ENCODE measurements at regions not wholly inside any gene's neighbourhood (a gene's known extent, or its start where the extent isn't known, plus 50 kb on each side); places are given as distances from the start of the nearest gene placed in this dataset.
"Not testable (repeated sequence)": the region's sequence is repeated elsewhere in the genome, so short reads cannot be mapped to it uniquely, and the experiment has no call there.

DNA sequence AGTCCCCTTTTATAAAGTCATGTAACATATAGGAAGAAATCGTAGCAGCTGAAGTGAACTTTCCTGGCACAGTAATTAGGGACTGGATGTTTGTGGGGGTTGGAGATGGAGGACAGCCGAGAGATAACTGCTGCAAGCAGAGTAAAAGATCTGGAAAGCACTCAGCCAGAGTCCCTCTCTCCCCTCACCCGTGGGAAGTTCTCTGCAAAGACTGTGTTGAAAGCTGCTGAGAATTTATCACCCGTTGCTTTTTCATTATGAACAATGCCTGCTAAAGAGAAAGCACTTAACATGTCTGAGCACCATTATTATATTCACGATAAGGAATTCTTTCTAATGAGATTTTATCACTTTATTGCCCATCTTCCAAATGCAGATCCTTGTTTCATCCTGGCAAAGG lies 248.8 kb downstream of the SHOX2 start:
- DNase-seq (ENCODE audit: low spot score), result no peak

DNA sequence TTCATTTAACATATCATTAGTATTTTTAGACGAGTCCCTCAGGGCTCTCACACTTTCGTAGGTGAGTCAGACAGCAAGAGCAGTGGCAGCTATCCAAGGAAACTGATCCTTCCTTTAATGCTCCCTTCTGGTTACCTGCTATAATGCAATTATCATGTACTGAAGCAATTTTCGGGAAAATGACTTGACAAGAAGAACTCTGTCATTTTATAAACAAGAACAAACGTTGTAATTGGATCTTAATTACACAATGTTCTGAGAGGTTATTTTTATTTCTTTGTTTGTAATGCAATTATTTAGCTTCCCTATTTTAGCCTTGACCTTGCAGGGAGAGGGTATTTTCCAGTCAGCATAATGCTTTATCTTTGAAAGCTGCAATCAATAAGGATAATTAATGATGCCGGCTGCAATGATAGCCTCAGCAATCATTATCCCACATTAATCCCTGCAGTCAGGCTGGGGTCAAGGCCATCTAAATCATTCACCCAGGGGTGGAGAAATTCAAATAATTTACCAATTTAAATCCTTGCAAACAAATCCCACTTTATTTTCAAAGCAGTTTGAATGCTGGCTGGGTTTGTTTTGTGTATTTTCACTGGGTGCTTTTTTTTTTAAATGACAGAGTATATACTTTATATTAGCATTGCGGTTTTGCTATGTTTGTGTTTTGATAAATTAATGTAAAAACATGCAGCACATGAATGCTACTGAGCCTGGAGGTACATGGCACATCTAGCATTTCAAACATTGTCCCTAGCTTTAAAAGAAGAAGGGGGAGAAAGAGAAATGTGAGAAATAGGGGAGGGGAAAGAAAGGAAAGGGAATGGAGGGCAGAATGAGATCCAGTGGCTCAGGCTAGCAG lies 249.9 kb downstream of the SHOX2 start:
- DNase-seq (ENCODE audit: low spot score), result no peak

DNA sequence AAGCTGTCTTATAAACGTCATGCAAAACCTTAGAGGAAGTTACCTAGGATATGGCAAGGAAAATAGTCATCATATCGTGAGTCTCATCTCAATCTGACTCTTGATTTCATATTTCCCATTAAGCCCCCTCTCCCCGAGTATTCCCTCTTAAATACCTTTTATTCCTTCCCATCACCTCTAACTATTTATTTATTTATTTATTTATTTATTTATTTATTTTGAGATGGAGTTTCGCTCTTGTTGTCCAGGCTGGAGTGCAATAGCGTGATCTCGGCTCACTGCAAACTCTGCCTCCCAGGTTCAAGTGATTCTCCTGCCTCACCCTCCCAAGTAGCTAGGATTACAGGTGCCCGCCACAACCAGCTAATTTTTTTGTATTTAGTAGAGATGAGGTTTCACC lies 260.4 kb downstream of the SHOX2 start:
- DNase-seq (ENCODE audit: low spot score), result not testable (repeated sequence)

DNA sequence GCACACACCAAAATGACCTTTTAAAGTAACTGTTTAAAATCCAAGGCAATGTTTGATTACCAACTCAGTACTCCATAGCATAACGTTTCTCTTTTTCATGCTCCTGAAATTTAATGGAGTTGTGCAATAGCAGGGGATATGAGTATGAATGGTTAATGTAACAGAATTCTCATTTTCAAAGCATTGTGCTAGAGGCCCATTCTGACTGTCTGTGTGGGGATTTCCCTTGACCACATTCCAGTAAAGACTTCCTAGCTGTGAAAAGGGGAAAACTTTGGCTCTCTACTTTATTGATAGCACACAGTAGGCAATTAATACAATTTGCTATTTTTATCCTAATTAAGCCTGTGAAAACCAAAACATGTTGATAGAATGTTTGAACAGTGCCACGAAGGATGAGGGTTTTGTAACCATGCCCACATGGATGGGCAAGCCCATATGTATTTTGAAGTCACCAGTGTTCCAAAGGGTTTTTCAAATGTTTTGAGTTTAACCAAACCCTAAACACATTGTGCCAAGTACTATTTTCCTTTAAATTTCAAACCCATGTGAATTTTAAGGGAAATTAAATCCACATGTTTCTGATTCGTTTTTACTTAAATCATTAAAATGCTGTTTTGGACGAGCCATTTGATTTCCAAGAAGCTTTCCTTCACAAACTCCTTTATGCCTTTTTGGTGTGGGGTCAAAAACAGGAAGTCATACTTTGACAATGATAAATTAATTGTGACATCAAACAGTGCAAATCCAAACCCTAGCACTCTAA lies 261.2 kb downstream of the SHOX2 start:
- DNase-seq (ENCODE audit: low spot score), result no peak

DNA sequence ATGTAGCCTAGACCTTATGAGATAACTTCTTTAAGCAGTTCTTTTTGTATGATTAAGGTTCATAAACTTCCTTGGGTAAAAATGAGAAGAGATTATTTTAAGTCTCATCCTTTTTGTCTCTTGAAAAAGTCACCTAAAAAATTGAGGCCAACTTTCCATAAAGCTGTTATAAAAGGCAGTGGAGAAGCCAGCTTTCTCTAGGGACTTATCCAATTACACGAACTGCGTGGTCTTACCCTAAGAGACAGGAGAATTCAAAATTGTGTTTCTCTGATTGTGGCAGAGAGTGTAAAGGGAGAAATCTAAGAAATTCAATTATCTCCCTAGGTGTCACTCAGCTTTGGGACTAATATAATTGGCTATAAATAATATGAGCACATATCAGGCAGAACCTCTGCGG lies 262.0 kb downstream of the SHOX2 start:
- DNase-seq (ENCODE audit: low spot score), result no peak

DNA sequence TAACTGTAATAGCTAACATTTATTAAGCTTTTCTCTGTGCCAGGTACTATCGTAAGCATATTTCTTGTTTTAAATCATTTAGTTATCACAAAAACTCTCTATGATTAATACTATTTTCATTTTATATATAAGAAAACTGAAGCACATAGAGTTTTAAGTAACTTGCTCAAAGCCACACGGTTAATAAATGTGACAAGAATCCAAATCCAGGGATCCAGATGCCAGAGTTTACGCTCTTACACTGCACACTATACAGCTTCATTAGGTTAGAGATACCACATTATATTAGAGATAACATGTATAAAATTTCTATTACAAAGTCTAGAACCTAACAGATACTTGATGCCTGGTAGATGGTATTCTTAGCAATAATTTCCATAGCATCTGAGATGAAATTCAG lies 265.2 kb downstream of the SHOX2 start:
- no peak for DNase-seq (ENCODE audit: low spot score)

DNA sequence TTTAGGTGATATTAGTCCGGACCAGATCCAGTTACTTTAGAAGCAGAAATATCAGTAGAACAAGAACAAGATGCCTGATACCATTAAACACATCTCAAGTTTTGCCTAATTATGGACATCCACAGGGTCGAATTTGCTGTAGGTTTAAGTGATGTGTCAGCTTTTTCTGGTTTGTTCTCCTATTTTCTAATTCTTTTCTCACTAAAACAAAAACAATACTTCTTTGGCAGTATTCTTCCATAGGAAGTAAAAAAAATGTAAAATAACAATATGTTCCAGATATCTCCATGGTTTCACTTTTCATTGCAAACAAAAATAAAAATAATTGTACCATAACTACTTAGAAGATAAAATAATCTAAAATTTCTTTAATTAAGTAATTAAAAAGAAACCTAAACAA lies 265.7 kb downstream of the SHOX2 start:
- no peak for DNase-seq (ENCODE audit: low spot score)

DNA sequence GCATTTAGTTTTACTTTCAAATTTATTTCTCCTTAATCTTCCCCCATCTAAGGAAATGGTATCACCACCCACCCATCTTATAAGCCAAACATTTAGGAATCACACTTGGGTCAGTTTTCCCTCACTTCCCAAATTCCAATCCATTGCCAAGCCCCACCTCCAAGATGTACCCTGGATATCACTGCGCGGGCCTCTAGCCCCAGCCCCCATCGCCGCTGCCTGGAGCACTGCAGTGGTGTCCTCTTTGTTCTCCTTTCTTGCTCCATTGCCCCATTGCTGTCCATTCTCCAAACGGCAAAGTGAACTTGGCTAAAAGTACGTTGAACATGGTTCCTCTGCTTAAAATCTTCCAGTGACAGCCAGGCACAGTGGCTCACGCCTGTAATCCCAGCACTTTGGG lies 267.8 kb downstream of the SHOX2 start:
- DNase-seq (ENCODE audit: low spot score), result no peak

DNA sequence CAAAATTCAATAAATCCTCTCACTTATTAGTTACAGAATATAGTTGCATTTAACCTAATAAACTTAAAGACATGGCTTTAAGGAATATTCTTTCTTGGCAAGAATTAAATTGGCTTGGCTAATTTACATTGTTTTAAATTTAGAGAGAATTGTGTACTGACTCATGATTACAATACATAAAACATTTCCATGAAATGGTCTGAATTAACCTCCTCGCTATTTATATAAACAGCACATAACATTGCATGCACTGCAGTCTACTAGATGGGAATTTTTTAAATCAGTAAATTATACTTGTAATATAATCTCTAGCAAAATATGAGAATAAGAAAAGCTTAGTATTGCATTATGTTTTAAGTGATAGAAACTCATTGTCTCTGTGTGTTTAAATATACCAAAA lies 268.9 kb downstream of the SHOX2 start:
- no peak for DNase-seq (ENCODE audit: low spot score)

DNA sequence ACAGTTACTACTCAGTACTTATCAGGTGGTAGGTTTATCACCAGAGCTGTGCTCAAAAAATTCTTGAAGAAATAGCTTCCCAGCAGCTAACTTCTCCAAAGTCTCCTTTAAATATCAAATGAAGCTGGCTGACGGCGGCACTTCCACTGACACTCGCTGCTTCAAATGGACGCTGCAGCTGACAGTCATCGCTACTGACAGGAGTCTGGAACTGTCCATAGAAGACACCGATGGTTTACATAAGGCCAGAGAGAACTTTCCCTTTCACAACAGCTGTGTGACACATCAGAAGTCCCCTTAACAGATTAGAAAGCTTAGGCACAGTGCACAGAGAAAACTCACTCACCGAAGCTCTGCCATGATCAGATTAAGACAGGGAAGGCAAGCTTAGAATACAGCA lies 270.2 kb downstream of the SHOX2 start:
- no peak for DNase-seq (ENCODE audit: low spot score)

DNA sequence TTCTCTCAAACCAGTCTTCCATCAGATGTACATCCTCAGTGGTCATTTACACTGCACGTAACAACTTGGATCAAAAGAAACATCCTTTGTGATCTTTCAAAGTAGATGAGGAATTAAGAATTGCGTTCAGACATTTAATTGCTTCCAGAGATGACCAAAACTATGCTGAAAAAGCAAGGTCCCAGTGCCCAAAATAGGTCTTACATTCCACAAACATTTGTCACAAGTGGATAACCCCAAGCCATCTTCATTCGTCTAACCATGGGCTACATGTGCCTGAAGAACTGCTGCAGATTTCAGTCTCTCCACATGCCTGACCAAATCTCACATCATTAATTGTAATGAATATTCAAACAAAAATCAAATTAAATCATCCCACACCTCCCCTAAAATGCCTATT lies 273.6 kb downstream of the SHOX2 start:
- peak; percentile 81 for DNase-seq (ENCODE audit: low spot score)

DNA sequence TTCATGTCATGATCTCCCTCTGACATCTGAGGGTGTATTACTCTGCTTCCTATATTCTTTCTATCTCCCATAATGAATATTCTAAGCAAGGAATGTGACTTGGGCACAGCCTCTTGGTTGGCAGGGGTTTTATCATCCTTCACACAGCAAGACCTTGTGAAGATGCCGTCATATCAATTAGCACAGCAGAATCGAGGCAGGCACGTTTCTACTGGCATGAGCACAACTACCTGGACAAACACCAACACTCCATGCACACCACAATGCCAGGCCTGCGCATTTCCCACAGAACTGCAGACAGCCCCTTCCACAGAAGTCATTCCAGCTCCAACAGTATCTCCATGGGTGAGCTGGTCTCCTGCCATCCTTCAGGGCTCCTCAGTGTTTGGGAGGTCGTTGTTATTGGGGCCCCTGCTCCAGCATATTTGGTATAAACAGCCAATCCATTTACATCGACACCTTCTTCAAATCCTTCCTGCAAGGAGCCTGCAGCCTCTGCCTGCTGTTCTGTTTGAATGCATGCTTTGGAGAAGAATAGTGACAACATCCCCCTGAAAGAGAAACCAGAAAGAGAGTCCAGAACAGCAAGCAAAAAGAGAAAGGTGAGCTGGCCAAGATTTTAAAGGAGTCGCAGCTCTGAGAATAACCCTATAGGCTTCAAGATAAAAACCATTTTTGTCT lies 275.5 kb downstream of the SHOX2 start:
- DNase-seq (ENCODE audit: low spot score), result no peak

DNA sequence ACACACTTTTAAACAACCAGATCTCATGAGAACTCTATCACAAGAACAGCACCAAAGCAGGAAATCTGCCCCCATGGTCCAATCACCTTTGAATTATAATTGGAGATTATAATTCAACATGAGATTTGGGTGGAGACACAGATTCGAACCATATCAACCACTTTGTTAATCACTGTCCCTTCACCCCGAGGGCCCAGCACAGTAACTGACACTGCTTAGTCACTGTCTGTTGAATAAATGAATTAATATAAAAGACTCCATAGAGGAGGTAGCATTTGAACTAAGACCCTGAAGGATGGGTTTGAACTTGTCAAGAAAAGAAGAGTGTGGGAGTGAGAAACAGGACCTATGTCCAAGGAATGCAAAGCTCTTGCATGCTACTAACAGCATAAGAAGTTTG lies 276.4 kb downstream of the SHOX2 start:
- no peak for DNase-seq (ENCODE audit: low spot score)

DNA sequence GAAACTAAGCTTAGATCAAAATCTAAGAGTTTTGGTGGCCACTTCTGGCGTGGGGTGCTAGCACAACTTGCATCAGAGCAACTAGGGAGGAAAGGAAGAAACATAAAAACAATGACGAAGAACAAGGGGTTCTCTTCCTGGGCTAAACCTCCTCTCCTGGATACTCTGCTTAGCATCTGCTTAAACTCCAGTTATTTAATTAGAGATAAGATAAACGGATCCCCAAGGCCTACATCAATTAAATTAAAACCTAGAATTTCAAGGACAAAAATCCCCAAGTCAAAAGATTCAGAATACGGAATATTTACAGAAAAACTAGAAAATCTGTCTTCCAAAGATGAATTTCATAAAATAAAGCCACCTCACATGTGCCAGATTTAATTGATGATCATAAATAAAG lies 281.9 kb downstream of the SHOX2 start:
- DNase-seq (ENCODE audit: low spot score), result no peak

DNA sequence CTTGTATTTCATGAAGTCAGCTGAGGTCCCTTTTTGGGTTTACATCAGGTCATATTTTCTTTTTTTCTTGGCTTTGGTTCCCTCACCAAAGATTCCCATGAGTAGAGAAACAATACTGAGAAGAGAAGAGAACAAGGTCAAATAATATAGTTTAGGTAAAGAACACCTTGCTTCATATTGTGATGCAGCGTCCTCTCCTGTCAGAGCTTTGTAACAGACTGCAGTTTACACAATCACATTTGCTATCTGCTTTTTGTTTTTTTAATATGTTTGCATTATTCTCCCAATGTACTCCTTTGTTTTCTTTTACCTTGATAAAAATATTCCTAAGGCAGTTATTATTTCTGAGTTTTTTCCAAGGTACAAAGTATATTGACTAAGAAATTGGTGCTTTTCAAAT lies 283.2 kb downstream of the SHOX2 start:
- no peak for DNase-seq (ENCODE audit: low spot score)

DNA sequence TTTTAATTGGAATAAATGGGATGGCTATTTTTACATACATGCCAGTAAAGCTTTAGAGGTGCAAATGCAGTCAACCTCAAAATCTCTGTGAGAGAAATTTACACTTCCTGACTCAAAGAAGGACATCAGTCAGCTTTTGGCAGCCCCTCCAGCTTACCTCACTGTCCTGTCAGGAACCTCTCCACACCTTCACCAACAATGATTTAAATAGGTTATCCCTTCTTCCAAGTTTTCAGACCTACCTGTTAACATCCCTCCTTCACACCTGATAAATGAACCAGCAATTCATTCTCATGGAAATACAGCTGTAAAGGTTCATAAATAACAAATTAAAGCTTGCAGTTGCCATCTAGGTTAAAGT lies 286.1 kb downstream of the SHOX2 start:
- no peak for DNase-seq (ENCODE audit: low spot score)

DNA sequence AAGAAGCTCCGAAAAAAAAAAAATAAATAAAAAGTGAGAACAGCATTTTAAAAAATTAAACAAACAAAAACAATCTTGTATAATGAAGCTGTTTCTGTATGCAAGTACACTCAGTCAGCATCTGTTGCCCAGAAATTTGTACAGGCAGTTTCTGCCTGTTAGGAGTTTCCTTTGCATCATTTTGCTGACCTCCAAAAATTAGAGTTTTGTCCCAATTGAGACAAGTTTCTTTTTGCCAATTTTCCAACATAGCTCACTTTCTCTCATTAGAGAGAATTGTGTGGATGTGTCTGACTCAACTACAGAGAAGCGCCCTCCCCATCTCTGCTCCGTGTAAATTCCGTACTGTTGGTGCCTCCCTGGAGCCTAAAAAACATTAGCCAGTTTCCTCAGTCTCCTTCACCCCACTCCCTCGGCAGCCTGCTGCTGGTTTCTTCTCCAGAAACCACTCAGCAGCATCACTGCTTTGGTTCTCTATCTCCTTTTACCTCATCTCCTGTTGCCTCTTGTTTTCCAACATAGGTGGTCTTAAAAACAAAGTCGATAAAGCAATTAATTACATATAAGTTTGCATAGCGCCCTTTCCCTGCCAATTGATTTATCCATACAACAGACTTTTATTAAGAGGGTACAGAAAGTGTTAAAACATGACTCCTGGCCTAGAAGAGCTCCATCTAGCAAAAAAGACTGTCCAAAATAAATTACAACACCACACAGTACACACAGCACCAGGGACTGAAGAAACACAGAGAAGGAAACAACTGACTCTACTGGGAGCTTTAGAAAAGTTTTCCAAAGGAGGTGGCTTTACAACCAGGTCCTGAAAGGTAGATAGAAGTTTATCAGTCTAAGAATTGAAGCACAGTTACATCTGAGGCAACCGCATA lies 286.7 kb downstream of the SHOX2 start:
- DNase-seq (ENCODE audit: low spot score), result peak; percentile 32

DNA sequence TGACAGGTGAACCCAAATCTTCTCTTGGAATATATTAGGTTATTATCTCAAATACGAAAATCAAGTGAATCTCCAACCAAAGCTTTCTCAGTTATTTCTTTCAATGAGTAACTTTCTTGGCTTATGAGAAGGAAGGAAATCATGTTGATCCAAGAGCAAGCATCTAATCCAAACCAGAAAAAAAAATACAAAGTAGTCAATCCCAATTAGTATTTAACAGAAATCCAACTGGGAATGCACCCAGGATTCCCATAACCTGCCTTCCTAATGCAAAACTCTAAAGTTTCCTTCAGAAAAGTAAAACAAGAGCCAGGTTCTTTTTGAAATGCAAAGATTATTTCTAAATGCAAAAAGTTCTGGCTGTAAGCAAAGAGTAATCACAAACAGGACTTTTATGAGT lies 289.3 kb downstream of the SHOX2 start:
- no peak for DNase-seq (ENCODE audit: low spot score)

DNA sequence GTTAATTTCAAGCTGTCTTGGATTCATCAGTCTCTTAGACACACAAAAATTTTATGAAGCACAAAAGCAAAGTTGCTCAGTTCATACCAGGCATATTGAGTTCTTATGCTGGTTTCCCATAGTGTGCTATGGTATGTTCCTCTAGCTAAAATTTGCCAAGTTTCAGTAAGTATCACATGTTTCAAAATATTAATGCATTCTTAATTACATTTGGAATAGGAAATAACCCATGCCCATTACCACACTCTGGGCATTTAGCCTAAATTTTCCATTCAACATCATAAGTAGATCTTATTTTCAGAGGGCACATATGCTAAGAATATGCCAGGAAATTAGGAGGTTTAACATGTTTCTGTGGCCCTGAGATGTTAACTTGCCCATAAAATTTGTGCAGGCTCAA lies 289.9 kb downstream of the SHOX2 start:
- no peak for DNase-seq (ENCODE audit: low spot score)

DNA sequence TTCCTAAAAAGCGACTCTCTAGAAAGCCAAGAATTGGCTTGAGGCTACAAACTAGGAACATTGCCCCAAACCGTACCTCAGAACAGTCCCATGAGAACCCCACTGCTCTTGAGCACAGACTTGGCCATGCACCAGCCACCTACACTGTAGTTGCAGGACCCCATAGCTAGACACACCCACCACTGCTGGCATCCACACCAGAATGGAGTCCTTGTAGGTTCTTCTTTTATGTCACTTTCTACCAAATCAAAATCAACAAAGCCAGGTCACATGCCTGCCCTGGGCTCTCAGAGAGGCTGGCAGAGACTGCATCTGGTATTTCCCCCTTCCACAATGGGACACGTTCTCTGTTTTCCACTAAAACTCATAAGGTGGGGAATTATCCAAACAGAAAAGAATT lies 290.5 kb downstream of the SHOX2 start:
- DNase-seq (ENCODE audit: low spot score), result no peak

DNA sequence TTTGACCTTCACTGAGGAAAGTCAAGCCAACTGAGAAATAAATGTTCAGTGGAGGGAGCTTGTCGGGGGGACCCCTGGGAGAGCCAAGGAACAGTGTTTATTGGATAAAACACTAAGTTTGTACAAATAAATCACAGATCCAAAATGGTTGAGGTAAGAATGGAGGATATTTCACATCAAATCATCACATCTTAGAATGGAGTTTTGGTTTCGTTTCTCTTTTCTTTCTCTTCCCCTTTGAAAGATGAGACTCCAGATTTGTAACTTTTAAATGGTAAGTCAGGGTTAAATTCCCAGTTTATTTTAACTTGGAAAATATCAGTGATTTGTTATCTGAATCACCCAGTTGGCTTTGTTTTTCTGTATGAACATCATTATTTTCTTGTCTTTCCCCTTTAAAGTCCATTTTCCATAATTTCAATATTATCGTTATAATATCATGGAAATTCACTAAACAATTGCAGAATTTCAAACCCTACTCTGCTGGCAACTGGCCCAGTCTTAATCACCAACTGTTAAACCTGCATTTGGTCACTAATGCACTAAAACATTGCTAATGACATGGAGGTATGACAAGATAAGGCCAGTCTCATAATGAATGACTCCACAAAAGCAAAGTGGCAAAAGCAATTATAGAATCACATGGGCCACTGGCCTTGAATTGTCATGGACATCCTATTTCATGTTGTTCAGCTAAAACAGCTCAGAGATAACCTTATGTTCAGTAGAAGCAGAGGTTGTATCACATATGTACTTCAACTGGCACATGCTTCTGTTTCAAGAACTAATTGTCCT lies 295.1 kb downstream of the SHOX2 start:
- DNase-seq (ENCODE audit: low spot score), result no peak

Data from AG20443 (cell line).